H1 (cell line): ENCODE measurements at regions not wholly inside any gene's neighbourhood (a gene's known extent, or its start where the extent isn't known, plus 50 kb on each side); places are given as distances from the start of the nearest gene placed in this dataset.

Source experiments
- CTCF ChIA-PET: fragments of 300-600 bp; sonication (Branson Sonifier 250); formaldehyde crosslinking; loops from one replicate; lab custom pipeline; 2021; ENCODE audit not compliant: partially characterized antibody; lab: Charles Lee
- POLR2A ChIA-PET: fragments of 300-600 bp; sonication (Branson Sonifier 250); formaldehyde crosslinking; loops from one replicate; lab custom pipeline; 2021; ENCODE audit warnings: inconsistent platforms; ENCODE audit not compliant: partially characterized antibody; lab: Charles Lee
- DNase-seq, 2 experiments: peaks; one replicate each; pipeline versions ENCODE4 v3.0.0 to v3.0.0-alpha.2; 2010 to 2022; ENCODE audit warnings: low spot score in 2 of 2, low read depth in 1 of 2, mixed read lengths in 1 of 2
- FAIRE-seq: peaks from 2 replicates; lab custom pipeline; 2011; peaks lifted over from hg19 to GRCh38; lab: Jason Lieb, UNC
- H2AFZ ChIP-seq: 2 replicates; pipeline ENCODE4 v1.8.1; 2012; ENCODE audit warnings: low read length, inconsistent platforms
- H2AK5ac ChIP-seq: 2 replicates; pipeline ENCODE4 v1.6.1; 2013; ENCODE audit warnings: low read depth, low read length
- H2BK120ac ChIP-seq: replicated peaks from 2 replicates; pipeline ENCODE3; 2013; ENCODE audit warnings: low read depth, low read length, inconsistent platforms
- H2BK12ac ChIP-seq: 2 replicates; pipeline ENCODE4 v1.6.1; 2013; ENCODE audit warnings: low read depth, low read length
- H2BK15ac ChIP-seq: 2 replicates; pipeline ENCODE4 v1.6.1; 2013; ENCODE audit warnings: low read length
- H2BK20ac ChIP-seq: 2 replicates; pipeline ENCODE4 v1.6.1; 2013; ENCODE audit warnings: low read length
- H2BK5ac ChIP-seq: 2 replicates; pipeline ENCODE4 v1.6.1; 2013; ENCODE audit warnings: low read depth, low read length
- H3K14ac ChIP-seq: 2 replicates; pipeline ENCODE4 v1.6.1; 2013; ENCODE audit warnings: inconsistent platforms; ENCODE audit not compliant: insufficient read length
- H3K18ac ChIP-seq: 2 replicates; pipeline ENCODE4 v1.6.1; 2013; ENCODE audit warnings: low read length; ENCODE audit errors: extremely low read depth
- H3K23ac ChIP-seq: 2 replicates; pipeline ENCODE4 v1.6.1; 2013; ENCODE audit warnings: inconsistent platforms; ENCODE audit not compliant: insufficient read length
- H3K23me2 ChIP-seq: 2 replicates; pipeline ENCODE4 v1.6.1; 2013; ENCODE audit warnings: low read depth, low read length
- H3K27ac ChIP-seq: 2 replicates; pipeline ENCODE4 v1.6.1; 2011; ENCODE audit warnings: low read depth, low read length, inconsistent platforms
- H3K27me3 ChIP-seq, 4 experiments: replicated peaks in 1 of 4; 1 replicate in 1 of 4; 2 replicates in 3 of 4; pipeline versions ENCODE4 v1.6.1 to v1.8.1; 2011 to 2013; ENCODE audit warnings: low read length in 3 of 4, mild to moderate bottlenecking in 3 of 4, inconsistent platforms in 2 of 4, mixed read lengths in 2 of 4, moderate library complexity in 1 of 4; ENCODE audit not compliant: control insufficient read depth in 3 of 4, insufficient read depth in 3 of 4; ENCODE audit errors: extremely low read depth in 1 of 4
- H3K36me3 ChIP-seq, 4 experiments: 2 replicates each; pipeline versions ENCODE4 v1.6.1 to v1.8.1; 2011 to 2013; ENCODE audit warnings: mild to moderate bottlenecking in 4 of 4, low read length in 3 of 4, moderate library complexity in 2 of 4, control low read depth in 1 of 4, inconsistent platforms in 1 of 4; ENCODE audit not compliant: insufficient read depth in 4 of 4, control insufficient read depth in 2 of 4
- H3K4ac ChIP-seq: replicated peaks from 2 replicates; pipeline ENCODE3; 2013; ENCODE audit warnings: low read length, low read depth, mixed read lengths, inconsistent platforms; ENCODE audit not compliant: insufficient read length
- H3K4me1 ChIP-seq, 4 experiments: replicated peaks in 1 of 4; 1 replicate in 1 of 4; 2 replicates in 3 of 4; pipeline versions ENCODE4 v1.6.1 to v1.8.1; 2011 to 2013; ENCODE audit warnings: low read length in 3 of 4, inconsistent platforms in 2 of 4, mixed read lengths in 1 of 4; ENCODE audit not compliant: insufficient read depth in 4 of 4, control insufficient read depth in 3 of 4
- H3K4me2 ChIP-seq, 2 experiments: 2 replicates each; pipeline versions ENCODE4 v1.6.1 to v1.8.1; 2011 to 2013; ENCODE audit warnings: low read depth in 2 of 2, low read length in 2 of 2, control low read depth in 1 of 2, inconsistent platforms in 1 of 2, mild to moderate bottlenecking in 1 of 2; ENCODE audit not compliant: insufficient read depth in 1 of 2
- H3K4me3 ChIP-seq, 4 experiments: fragments of 200-600, 300-600 bp in 1 of 4; sonication (generic), shearing (Covaris generic), sonication (Bioruptor Twin) in 1 of 4; 2 replicates each; pipeline versions ENCODE4 v1.5.1 to v1.8.1; 2011 to 2016; ENCODE audit warnings: low read length in 4 of 4, low read depth in 3 of 4, control low read depth in 2 of 4, inconsistent platforms in 2 of 4, mild to moderate bottlenecking in 2 of 4, mixed read lengths in 1 of 4, moderate library complexity in 1 of 4; ENCODE audit not compliant: insufficient read depth in 2 of 4; ENCODE audit errors: extremely low read depth in 1 of 4
- H3K56ac ChIP-seq: replicated peaks from 2 replicates; pipeline ENCODE3; 2013; ENCODE audit warnings: low read depth, mild to moderate bottlenecking, mixed read lengths, low read length, inconsistent platforms; ENCODE audit not compliant: insufficient read length
- H3K79me1 ChIP-seq: 2 replicates; pipeline ENCODE4 v1.6.1; 2013; ENCODE audit warnings: low read depth, low read length, control low read depth
- H3K79me2 ChIP-seq, 2 experiments: 2 replicates each; pipeline versions ENCODE4 v1.6.1 to v1.8.1; 2012 to 2013; ENCODE audit warnings: low read length in 2 of 2, mild to moderate bottlenecking in 2 of 2, inconsistent platforms in 1 of 2; ENCODE audit not compliant: insufficient read depth in 2 of 2, control insufficient read depth in 1 of 2
- H3K9ac ChIP-seq, 4 experiments: replicated peaks in 1 of 4; 1 replicate in 1 of 4; 2 replicates in 3 of 4; pipeline versions ENCODE4 v1.6.1 to v1.8.1; 2011 to 2013; ENCODE audit warnings: low read depth in 3 of 4, low read length in 3 of 4, control low read depth in 2 of 4, mild to moderate bottlenecking in 2 of 4, moderate library complexity in 2 of 4, inconsistent platforms in 1 of 4; ENCODE audit errors: extremely low read depth in 1 of 4
- H3K9me3 ChIP-seq, 2 experiments: 2 replicates each; pipeline versions ENCODE4 v1.6.1 to v1.8.1; 2012 to 2013; ENCODE audit warnings: mild to moderate bottlenecking in 2 of 2, moderate library complexity in 2 of 2, control low read depth in 1 of 2, inconsistent platforms in 1 of 2, low read depth in 1 of 2, low read length in 1 of 2, mixed read lengths in 1 of 2; ENCODE audit not compliant: insufficient read depth in 2 of 2
- H4K20me1 ChIP-seq, 2 experiments: replicated peaks in 1 of 2; 2 replicates each; pipeline versions ENCODE3 to v1.8.1; 2011 to 2013; ENCODE audit warnings: inconsistent platforms in 2 of 2, low read length in 2 of 2, mild to moderate bottlenecking in 1 of 2; ENCODE audit not compliant: insufficient read depth in 2 of 2, control insufficient read depth in 1 of 2
- H4K5ac ChIP-seq: 2 replicates; pipeline ENCODE4 v1.6.1; 2013; ENCODE audit warnings: low read length, low read depth, mixed read lengths, inconsistent platforms; ENCODE audit not compliant: insufficient read length
- H4K8ac ChIP-seq: 2 replicates; pipeline ENCODE4 v1.8.0; 2013; ENCODE audit warnings: mild to moderate bottlenecking, moderate library complexity, low read length, inconsistent platforms; ENCODE audit not compliant: insufficient read depth; ENCODE audit errors: extremely low read depth
- H4K91ac ChIP-seq: replicated peaks from 2 replicates; pipeline ENCODE3; 2013; ENCODE audit warnings: low read length, mixed read lengths, inconsistent platforms; ENCODE audit not compliant: insufficient read length
- KDM1A ChIP-seq: fragments of 200-600, 300-600 bp; sonication (generic); IDR thresholded peaks from 2 replicates; pipeline ENCODE4 v1.7.1; 2016; ENCODE audit warnings: mild to moderate bottlenecking, low read length, borderline replicate concordance
- POU5F1 ChIP-seq: IDR thresholded peaks from 2 replicates; pipeline ENCODE4 v1.6.1; 2011; ENCODE audit warnings: low read depth, mild to moderate bottlenecking, low read length, moderate library complexity
- WGBS, 2 experiments: shearing (Covaris generic) in 1 of 2; methylation state at CpG; one replicate each; pipeline versions ENCODE4 v1.1.6 to v1.1.7; 2013 to 2015; ENCODE audit warnings: low lambda C conversion rate in 2 of 2, mixed read lengths in 2 of 2, inconsistent platforms in 1 of 2, low coverage in 1 of 2, missing lambda C conversion rate in 1 of 2; ENCODE audit not compliant: insufficient replicate concordance in 2 of 2, insufficient coverage in 1 of 2, insufficient read length in 1 of 2; ENCODE audit errors: extremely low coverage in 1 of 2, missing lambda C conversion rate in 1 of 2; 5-methylcytosine and 5-hydroxymethylcytosine counted together

- no peaks in the 10 kb centered on the region for H3K79me2 ChIP-seq
- ChIA-PET POLR2A (interaction anchor here (2.0 kb wide), 1 partner anchor 107 kb away, joined by 9 read pairs; no protein-coding TSS in a partner anchor), CTCF (interaction anchor here (1.2 to 4.4 kb wide), 5 partner anchors 9 to 273 kb away, joined by 3 to 40 read pairs (median 4); no protein-coding TSS in a partner anchor)
- H2BK5ac ChIP-seq = no peak overlapping the region
- no peaks in the 10 kb centered on the region for H3K9me3 ChIP-seq
- no peak for TF ChIP-seq POU5F1
- TF ChIP-seq KDM1A = peak; percentile 34; the same call in 1 of the 2 replicates
- H3K14ac ChIP-seq = no peak overlapping the region
- no peak overlapping the region for H2AK5ac ChIP-seq
- no peak overlapping the region for H2BK15ac ChIP-seq
- peaks cover 10 to 42% (median 32%) of the 10 kb centered on the region in 4 experiments; a peak in 7 of 8 replicates for H3K36me3 ChIP-seq
- no peaks in the 10 kb centered on the region for H3K27me3 ChIP-seq
- H3K23ac ChIP-seq = no peak overlapping the region
- H3K18ac ChIP-seq = no peak overlapping the region
- H3K4me1 ChIP-seq = no peaks in the 10 kb centered on the region; a peak in 2 of 7 replicates
- no peak overlapping the region for H3K4me2 ChIP-seq
- no peak overlapping the region for H4K91ac ChIP-seq
- H2BK20ac ChIP-seq = no peak overlapping the region
- peaks cover 0 to 17% of the 10 kb centered on the region in 2 experiments for H4K20me1 ChIP-seq
- FAIRE-seq (no peak), DNase-seq (no peak)
- H3K79me1 ChIP-seq = no peaks in the 10 kb centered on the region
- H2BK12ac ChIP-seq = no peak overlapping the region
- no peak overlapping the region for H3K4me3 ChIP-seq
- no peak overlapping the region for H2AFZ ChIP-seq
- H3K4ac ChIP-seq = no peak overlapping the region
- no peak overlapping the region for H2BK120ac ChIP-seq
- H4K5ac ChIP-seq = no peak overlapping the region
- H3K23me2 ChIP-seq = no peaks in the 10 kb centered on the region
- WGBS, 2 experiments = 93% methylated on average over 29 of the region's 30 CpGs; no CpG with 5 or more reads in 1 of the 2 experiments
- no peak overlapping the region for H3K27ac ChIP-seq
- H4K8ac ChIP-seq = peak overlapping the region; percentile 62; the same call in 1 of the 2 replicates
- no peak overlapping the region for H3K9ac ChIP-seq
- H3K56ac ChIP-seq = no peak overlapping the region
Measured at GRCh38 chr2:120968307-120969015, 232.8 kb downstream of the GLI2 start.
